PC-9 (cell line): ENCODE measurements at regions not wholly inside any gene's neighbourhood (a gene's known extent, or its start where the extent isn't known, plus 50 kb on each side); places are given as distances from the start of the nearest gene placed in this dataset.

Experiments
- BruUV-seq: library from RNA; stranded (reverse); fragments of 400-500 nt; replicated peaks from 2 replicates; lab custom pipeline; 2021; lab: Mats Ljungman, UMichigan
- CTCF ChIA-PET: fragments of 300-600 bp; sonication (Branson Sonifier 250); formaldehyde crosslinking; loops from one replicate; lab custom pipeline; 2022; ENCODE audit warnings: antibody characterized with exemption; lab: Charles Lee
- POLR2A ChIA-PET: fragments of 300-600 bp; sonication (Branson Sonifier 250); formaldehyde crosslinking; loops from one replicate; lab custom pipeline; 2022; ENCODE audit warnings: antibody characterized with exemption; ENCODE audit not compliant: unreplicated experiment; lab: Charles Lee
- DNase-seq, 2 experiments: peaks; one replicate each; pipeline versions ENCODE4 v3.0.0 to v3.0.0-alpha.2; 2015 to 2022; ENCODE audit warnings: mixed read lengths in 1 of 2
- H2AFZ ChIP-seq: fragments of 200-600 bp; sonication (generic); 2 replicates; pipeline ENCODE4 v1.8.1; 2017; ENCODE audit warnings: antibody characterized with exemption
- H3F3A ChIP-seq: fragments of 200-600 bp; sonication (generic); 2 replicates; pipeline ENCODE4 v1.8.1; 2017; ENCODE audit warnings: antibody characterized with exemption, mild to moderate bottlenecking, low read depth; ENCODE audit not compliant: insufficient read depth
- H3K27ac ChIP-seq: fragments of 200-600 bp; sonication (generic); 2 replicates; pipeline ENCODE4 v1.6.1; 2016; ENCODE audit warnings: mixed run types
- H3K27me3 ChIP-seq: fragments of 200-600 bp; sonication (generic); 2 replicates; pipeline ENCODE4 v1.6.1; 2016; ENCODE audit warnings: low read depth, mixed run types; ENCODE audit not compliant: insufficient read depth
- H3K36me3 ChIP-seq: fragments of 200-600 bp; sonication (generic); 2 replicates; pipeline ENCODE4 v1.6.1; 2016; ENCODE audit warnings: low read depth, mixed run types
- H3K4me1 ChIP-seq: fragments of 200-600 bp; sonication (generic); replicated peaks from 2 replicates; pipeline ENCODE4 v1.6.1; 2016; ENCODE audit warnings: mixed run types; ENCODE audit not compliant: insufficient read depth
- H3K4me2 ChIP-seq: fragments of 200-600 bp; sonication (generic); 2 replicates; pipeline ENCODE4 v1.6.1; 2017; ENCODE audit warnings: mixed run types
- H3K4me3 ChIP-seq: fragments of 200-600 bp; sonication (generic); 2 replicates; pipeline ENCODE4 v1.6.1; 2016; ENCODE audit warnings: mixed run types
- H3K79me2 ChIP-seq: fragments of 200-600 bp; sonication (generic); 2 replicates; pipeline ENCODE4 v1.6.1; 2017; ENCODE audit warnings: low read depth, mixed run types
- H3K9me2 ChIP-seq: fragments of 200-600 bp; sonication (generic); 2 replicates; pipeline ENCODE4 v1.8.1; 2017; ENCODE audit warnings: mild to moderate bottlenecking; ENCODE audit not compliant: insufficient read depth
- H3K9me3 ChIP-seq: fragments of 200-600 bp; sonication (generic); 2 replicates; pipeline ENCODE4 v1.8.1; 2016; ENCODE audit warnings: low read depth; ENCODE audit not compliant: insufficient read depth
- H4K20me1 ChIP-seq: fragments of 200-600 bp; sonication (generic); 2 replicates; pipeline ENCODE4 v1.8.1; 2017; ENCODE audit not compliant: insufficient read depth
- EZH2 ChIP-seq: fragments of 200-600 bp; sonication (generic); IDR thresholded peaks from 2 replicates; pipeline ENCODE4 v1.8.0; 2017; ENCODE audit warnings: antibody characterized with exemption, low read depth
- intact Hi-C: fragments of 100-400 bp; cut with micrococcal nuclease; formaldehyde crosslinking; loops from one replicate; pipeline ENCODE4 v1.10.0; 2022; ENCODE audit not compliant: unreplicated experiment
- TF ChIP-seq, protein P1 (sequence below): fragments of 200-600 bp; sonication (generic); conservative IDR thresholded peaks from 2 replicates; pipeline ENCODE4 v1.6.1; 2017; ENCODE audit warnings: mixed run types, antibody characterized with exemption, mild to moderate bottlenecking, moderate library complexity

DNA sequence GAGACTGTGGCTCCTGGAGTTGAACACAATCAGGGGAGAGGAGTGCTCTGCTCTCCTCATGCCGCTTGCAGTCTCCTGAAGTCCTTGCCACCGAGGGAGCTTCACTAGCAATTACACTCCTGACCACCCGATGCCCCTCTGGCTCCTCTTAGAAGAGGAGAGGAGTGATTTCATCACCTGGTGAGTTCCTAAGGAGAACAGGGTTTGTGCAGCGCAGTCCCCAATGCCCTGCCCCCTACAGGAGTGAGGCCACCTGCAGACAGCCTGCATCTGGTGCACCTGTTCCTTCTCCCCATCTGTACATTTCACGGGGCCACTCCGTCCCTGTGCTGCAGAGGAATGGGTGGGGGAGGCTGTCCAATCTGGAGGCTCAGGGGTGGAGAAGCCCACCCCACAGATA is 267.2 kb downstream of the HRH4 start:
- CTCF ChIA-PET, result no interaction called here
- Histone ChIP-seq H3K27ac (no peak overlapping the region), H3K27me3 (peaks cover 3% of the 10 kb centered on the region; the same call in 1 of the 2 replicates), H3K9me2 (no peaks in the 10 kb centered on the region), H4K20me1 (no peaks in the 10 kb centered on the region), H3F3A (no peaks in the 10 kb centered on the region), H3K4me3 (no peak overlapping the region), H3K79me2 (no peaks in the 10 kb centered on the region), H3K36me3 (no peaks in the 10 kb centered on the region), H3K4me2 (no peak overlapping the region), H3K9me3 (no peaks in the 10 kb centered on the region), H3K4me1 (no peaks in the 10 kb centered on the region), H2AFZ (no peak overlapping the region)
- no peak for DNase-seq
- POLR2A ChIA-PET, result no interaction called here
- intact Hi-C loops, result loop anchor here (2.0 to 10.0 kb wide), 4 partner anchors 123 to 373 kb away; no protein-coding TSS in a partner anchor
- TF ChIP-seq, protein P1, sequence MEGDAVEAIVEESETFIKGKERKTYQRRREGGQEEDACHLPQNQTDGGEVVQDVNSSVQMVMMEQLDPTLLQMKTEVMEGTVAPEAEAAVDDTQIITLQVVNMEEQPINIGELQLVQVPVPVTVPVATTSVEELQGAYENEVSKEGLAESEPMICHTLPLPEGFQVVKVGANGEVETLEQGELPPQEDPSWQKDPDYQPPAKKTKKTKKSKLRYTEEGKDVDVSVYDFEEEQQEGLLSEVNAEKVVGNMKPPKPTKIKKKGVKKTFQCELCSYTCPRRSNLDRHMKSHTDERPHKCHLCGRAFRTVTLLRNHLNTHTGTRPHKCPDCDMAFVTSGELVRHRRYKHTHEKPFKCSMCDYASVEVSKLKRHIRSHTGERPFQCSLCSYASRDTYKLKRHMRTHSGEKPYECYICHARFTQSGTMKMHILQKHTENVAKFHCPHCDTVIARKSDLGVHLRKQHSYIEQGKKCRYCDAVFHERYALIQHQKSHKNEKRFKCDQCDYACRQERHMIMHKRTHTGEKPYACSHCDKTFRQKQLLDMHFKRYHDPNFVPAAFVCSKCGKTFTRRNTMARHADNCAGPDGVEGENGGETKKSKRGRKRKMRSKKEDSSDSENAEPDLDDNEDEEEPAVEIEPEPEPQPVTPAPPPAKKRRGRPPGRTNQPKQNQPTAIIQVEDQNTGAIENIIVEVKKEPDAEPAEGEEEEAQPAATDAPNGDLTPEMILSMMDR, result no peak
- no peak for TF ChIP-seq EZH2
- no TSS peak for BruUV-seq

DNA sequence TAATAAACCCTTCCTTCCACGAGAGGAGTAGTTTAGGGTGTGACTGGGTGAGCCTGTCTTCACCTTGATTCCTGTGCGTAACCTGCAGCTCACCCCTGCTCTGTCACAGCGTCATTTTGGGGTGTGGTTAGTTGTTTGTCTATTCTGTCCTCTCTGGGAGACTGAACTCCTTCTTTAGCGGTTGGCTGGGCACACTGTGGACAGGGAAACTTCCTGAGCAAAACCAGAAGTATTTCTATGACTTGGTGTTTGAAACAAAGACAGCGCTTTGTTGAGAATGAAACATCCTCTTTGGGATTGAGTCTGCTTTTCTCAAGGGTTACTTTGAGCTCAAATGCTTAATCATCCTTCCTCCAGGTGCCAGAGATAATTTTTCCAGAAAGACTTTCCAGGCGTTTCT is 270.7 kb downstream of the HRH4 start:
- Histone ChIP-seq H3K36me3 (no peaks in the 10 kb centered on the region), H3K27ac (no peak overlapping the region), H2AFZ (no peak overlapping the region), H3K4me3 (no peak overlapping the region), H4K20me1 (no peaks in the 10 kb centered on the region), H3K9me3 (no peaks in the 10 kb centered on the region), H3K79me2 (no peaks in the 10 kb centered on the region), H3K4me1 (no peaks in the 10 kb centered on the region), H3F3A (no peaks in the 10 kb centered on the region), H3K4me2 (no peak overlapping the region), H3K9me2 (no peaks in the 10 kb centered on the region), H3K27me3 (peaks cover 5% of the 10 kb centered on the region; the same call in 1 of the 2 replicates)
- no peak for DNase-seq
- TF ChIP-seq, protein P1, result no peak
- no peak for TF ChIP-seq EZH2
- intact Hi-C loops, result no loop called here
- ChIA-PET CTCF (no interaction called here), POLR2A (no interaction called here)
- BruUV-seq, result no TSS peak

DNA sequence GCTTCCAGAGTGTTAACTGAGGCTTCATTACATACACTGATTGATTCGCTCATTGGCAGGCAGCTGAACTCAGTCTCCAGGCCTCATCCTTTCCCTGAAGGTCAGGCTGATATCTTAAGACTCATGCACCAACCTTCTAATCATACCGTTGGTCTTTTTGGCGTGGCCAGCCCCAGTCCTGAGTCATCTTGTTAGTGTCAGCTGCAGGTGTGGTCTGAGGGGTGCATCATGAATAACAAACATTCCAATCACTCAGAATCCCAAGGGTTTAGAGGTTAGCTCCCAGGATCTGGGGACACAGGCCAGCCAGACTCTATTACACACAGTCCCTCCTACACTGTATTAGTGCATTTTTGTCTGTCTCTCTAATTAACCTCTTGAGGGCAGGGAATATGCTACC is 271.5 kb downstream of the HRH4 start:
- Histone ChIP-seq H3K4me1 (no peaks in the 10 kb centered on the region), H3K79me2 (no peaks in the 10 kb centered on the region), H3K27ac (no peak overlapping the region), H2AFZ (no peak overlapping the region), H3K27me3 (peaks cover 5% of the 10 kb centered on the region; the same call in 1 of the 2 replicates), H3F3A (no peaks in the 10 kb centered on the region), H3K4me2 (no peak overlapping the region), H3K9me2 (no peaks in the 10 kb centered on the region), H3K9me3 (no peaks in the 10 kb centered on the region), H4K20me1 (no peaks in the 10 kb centered on the region), H3K4me3 (no peak overlapping the region), H3K36me3 (no peaks in the 10 kb centered on the region)
- DNase-seq, result no peak
- ChIA-PET CTCF (no interaction called here), POLR2A (no interaction called here)
- BruUV-seq, result no TSS peak
- TF ChIP-seq, protein P1, result no peak
- TF ChIP-seq EZH2, result no peak
- intact Hi-C loops, result no loop called here
